Smooth muscle cell (in vitro differentiated cells): ENCODE measurements at regions not wholly inside any gene's neighbourhood (a gene's known extent, or its start where the extent isn't known, plus 50 kb on each side); places are given as distances from the start of the nearest gene placed in this dataset.

Source experiments
- DNase-seq: peaks from one replicate; lab custom pipeline; 2025; ENCODE audit not compliant: unreplicated experiment; lab: John Stamatoyannopoulos, UW
- H2AFZ ChIP-seq: fragments of 200-600 bp; sonication (generic); 2 replicates; pipeline ENCODE4 v1.6.0; 2016; ENCODE audit warnings: antibody characterized with exemption, low read depth, mild to moderate bottlenecking
- H3F3A ChIP-seq: fragments of 200-600 bp; sonication (generic); 2 replicates; pipeline ENCODE4 v1.6.0; 2017; ENCODE audit warnings: antibody characterized with exemption, low read depth
- H3K27ac ChIP-seq: fragments of 200-600 bp; sonication (generic); 2 replicates; pipeline ENCODE4 v1.5.1; 2016; ENCODE audit warnings: low read depth, mild to moderate bottlenecking
- H3K27me3 ChIP-seq: fragments of 200-600 bp; sonication (generic); 2 replicates; pipeline ENCODE4 v1.6.1; 2016; ENCODE audit warnings: low read depth, mild to moderate bottlenecking
- H3K36me3 ChIP-seq: fragments of 200-600 bp; sonication (generic); 2 replicates; pipeline ENCODE4 v1.5.1; 2016; ENCODE audit warnings: low read depth
- H3K4me1 ChIP-seq: fragments of 200-600 bp; sonication (generic); 2 replicates; pipeline ENCODE4 v1.5.1; 2016; ENCODE audit warnings: low read depth
- H3K4me2 ChIP-seq: fragments of 200-600 bp; sonication (generic); 2 replicates; pipeline ENCODE4 v1.6.0; 2016; ENCODE audit warnings: mild to moderate bottlenecking
- H3K4me3 ChIP-seq: fragments of 200-600 bp; sonication (generic); 2 replicates; pipeline ENCODE4 v1.5.1; 2016; ENCODE audit warnings: mild to moderate bottlenecking
- H3K79me2 ChIP-seq: fragments of 200-600 bp; sonication (generic); 2 replicates; pipeline ENCODE4 v1.6.0; 2016; ENCODE audit warnings: low read depth, mild to moderate bottlenecking
- H3K9ac ChIP-seq: fragments of 200-600 bp; sonication (generic); 2 replicates; pipeline ENCODE4 v1.6.0; 2016; ENCODE audit warnings: low read depth
- H3K9me3 ChIP-seq: fragments of 200-600 bp; sonication (generic); replicated peaks from 2 replicates; pipeline ENCODE4 v1.5.1; 2016; ENCODE audit warnings: low read depth
- H4K20me1 ChIP-seq: fragments of 200-600 bp; sonication (generic); 2 replicates; pipeline ENCODE4 v1.6.0; 2016; ENCODE audit warnings: low read depth
- CTCF ChIP-seq: fragments of 200-600 bp; sonication (generic); IDR thresholded peaks from 2 replicates; pipeline ENCODE4 v1.5.1; 2017; ENCODE audit warnings: borderline replicate concordance, mild to moderate bottlenecking, antibody characterized with exemption; ENCODE audit not compliant: insufficient read depth, poor library complexity, severe bottlenecking
- WGBS: methylation state at CpG from one replicate; pipeline ENCODE4 v1.1.7; 2016; ENCODE audit warnings: low lambda C conversion rate; 5-methylcytosine and 5-hydroxymethylcytosine counted together

GRCh38 chr2:144834363-144834762 is 314.4 kb upstream of the ZEB2 start:
- Histone ChIP-seq H3K4me2 (peak overlapping the region; percentile 84), H2AFZ (peak overlapping the region; percentile 85), H3K36me3 (no peaks in the 10 kb centered on the region), H4K20me1 (no peaks in the 10 kb centered on the region), H3K4me3 (peak overlapping the region; percentile 33), H3F3A (peaks cover 22% of the 10 kb centered on the region), H3K27ac (peak overlapping the region; percentile 91), H3K4me1 (peaks cover 28% of the 10 kb centered on the region), H3K9me3 (no peaks in the 10 kb centered on the region), H3K27me3 (no peaks in the 10 kb centered on the region), H3K79me2 (no peaks in the 10 kb centered on the region), H3K9ac (no peak overlapping the region)
- WGBS: 76% methylated on average over 4 of the region's 4 CpGs
- TF ChIP-seq CTCF: no peak
- DNase-seq: no peak

GRCh38 chr2:144833075-144833637 is 313.2 kb upstream of the ZEB2 start:
- Histone ChIP-seq H3K4me1 (peaks cover 28% of the 10 kb centered on the region), H3K9ac (no peak overlapping the region), H3K27ac (peak overlapping the region; percentile 50), H3K4me3 (no peak overlapping the region), H3K36me3 (no peaks in the 10 kb centered on the region), H3K27me3 (no peaks in the 10 kb centered on the region), H2AFZ (no peak overlapping the region), H3K4me2 (peak overlapping the region; percentile 68), H3K79me2 (no peaks in the 10 kb centered on the region), H4K20me1 (no peaks in the 10 kb centered on the region), H3F3A (peaks cover 22% of the 10 kb centered on the region), H3K9me3 (no peaks in the 10 kb centered on the region)
- no peak for TF ChIP-seq CTCF
- WGBS: 96% methylated on average over 1 of the region's 1 CpG
- DNase-seq: no peak

GRCh38 chr2:144832048-144832447 is 312.1 kb upstream of the ZEB2 start:
- Histone ChIP-seq H2AFZ (peak overlapping the region; percentile 22), H4K20me1 (no peaks in the 10 kb centered on the region), H3K4me1 (peaks cover 28% of the 10 kb centered on the region), H3F3A (peaks cover 15% of the 10 kb centered on the region), H3K9ac (no peak overlapping the region), H3K9me3 (no peaks in the 10 kb centered on the region), H3K4me3 (no peak overlapping the region), H3K4me2 (peak overlapping the region; percentile 68), H3K36me3 (no peaks in the 10 kb centered on the region), H3K27me3 (no peaks in the 10 kb centered on the region), H3K79me2 (no peaks in the 10 kb centered on the region), H3K27ac (peak overlapping the region; percentile 50)
- TF ChIP-seq CTCF: no peak
- no peak for DNase-seq
- WGBS: 33% methylated on average over 3 of the region's 3 CpGs

GRCh38 chr2:144830543-144830942 is 310.6 kb upstream of the ZEB2 start:
- peaks cover 12% of the 10 kb centered on the region for H3F3A ChIP-seq
- H2AFZ ChIP-seq: no peak overlapping the region
- no peaks in the 10 kb centered on the region for H3K27me3 ChIP-seq
- H3K4me1 ChIP-seq: peaks cover 16% of the 10 kb centered on the region
- no peaks in the 10 kb centered on the region for H3K9me3 ChIP-seq
- no peaks in the 10 kb centered on the region for H3K79me2 ChIP-seq
- peak overlapping the region; percentile 50 for H3K27ac ChIP-seq
- H3K4me3 ChIP-seq: no peak overlapping the region
- DNase-seq: no peak
- no peak for TF ChIP-seq CTCF
- H3K9ac ChIP-seq: no peak overlapping the region
- peak overlapping the region; percentile 68 for H3K4me2 ChIP-seq
- H4K20me1 ChIP-seq: no peaks in the 10 kb centered on the region
- 47% methylated on average over 3 of the region's 3 CpGs for WGBS
- H3K36me3 ChIP-seq: no peaks in the 10 kb centered on the region
